Vagina (tissue), 2 donors: ENCODE measurements at regions not wholly inside any gene's neighbourhood (a gene's known extent, or its start where the extent isn't known, plus 50 kb on each side); places are given as distances from the start of the nearest gene placed in this dataset.

Experiments used
- CTCF ChIP-seq, 3 experiments: fragments of 450-650 bp in 2 of 3; fragments of 200-600 bp in 1 of 3; sonication (generic) in 1 of 3; IDR thresholded peaks; one replicate each; pipeline ENCODE4 v1.5.1; 2017 to 2019; ENCODE audit warnings: antibody characterized with exemption in 3 of 3, mild to moderate bottlenecking in 2 of 3, moderate library complexity in 2 of 3
- POLR2A ChIP-seq, 2 donors: fragments of 450-650 bp; IDR thresholded peaks; one replicate each; pipeline ENCODE4 v1.6.1; 2017; ENCODE audit warnings: antibody characterized with exemption in 2 of 2, mild to moderate bottlenecking in 2 of 2, moderate library complexity in 2 of 2

DNA sequence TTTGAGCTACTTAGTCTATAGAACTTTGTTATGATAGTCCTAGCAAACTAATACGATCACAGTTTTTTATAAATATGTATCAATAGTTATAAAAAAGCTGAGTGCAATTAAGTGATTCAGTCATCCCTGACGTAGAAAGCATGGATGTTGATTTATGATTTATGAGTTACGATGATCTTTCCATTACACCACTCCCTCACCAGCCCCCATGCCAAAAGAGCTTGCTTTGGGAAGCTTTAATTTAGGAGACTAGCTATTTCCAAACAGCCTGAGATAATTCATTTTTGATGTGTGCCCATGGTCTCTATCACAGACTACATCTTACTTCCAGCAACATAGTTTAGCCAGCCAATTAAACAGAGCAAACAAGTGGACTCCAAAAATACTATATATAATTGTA is 256.8 kb downstream of the GABRG2 start:
- no peak for TF ChIP-seq POLR2A (IDR thresholded peaks at IDR 0.05)
- TF ChIP-seq CTCF (IDR thresholded peaks at IDR 0.05), result no peak
